ENCODE measurements at regions not wholly inside any gene's neighbourhood (a gene's known extent, or its start where the extent isn't known, plus 50 kb on each side); places are given as distances from the start of the nearest gene placed in this dataset.

GRCh38 chr9:81119591-81119990 lies 569.8 kb downstream of the TLE1 start:
- no peak overlapping the region for H3K4me3 Mint-ChIP-seq (ENCODE audit: unreplicated experiment)
- H3K36me3 Mint-ChIP-seq (ENCODE audit: low read depth): no peaks in the 10 kb centered on the region
- TF ChIP-seq CTCF (IDR thresholded peaks at IDR 0.05): no peak
- DNase-seq (ENCODE audit: low spot score): no peak
- H3K4me1 Mint-ChIP-seq (ENCODE audit: low read depth): peaks cover 4% of the 10 kb centered on the region
- no peak overlapping the region for H3K27ac Mint-ChIP-seq (ENCODE audit: unreplicated experiment)
- H3K9me3 Mint-ChIP-seq (ENCODE audit: low read depth): peaks cover 2% of the 10 kb centered on the region
- no peaks in the 10 kb centered on the region for H3K27me3 Mint-ChIP-seq (ENCODE audit: low read depth)

GRCh38 chr9:81118416-81118815 lies 570.9 kb downstream of the TLE1 start:
- H3K27me3 Mint-ChIP-seq (ENCODE audit: low read depth): no peaks in the 10 kb centered on the region
- H3K27ac Mint-ChIP-seq (ENCODE audit: unreplicated experiment): no peak overlapping the region

GRCh38 chr9:81116340-81117137 lies 572.8 kb downstream of the TLE1 start:
- TF ChIP-seq CTCF (IDR thresholded peaks at IDR 0.05): peak; percentile 16
- Mint-ChIP-seq H3K27ac (ENCODE audit: unreplicated experiment) (no peak overlapping the region), H3K9me3 (ENCODE audit: low read depth) (peaks cover under 1% of the 10 kb centered on the region), H3K36me3 (ENCODE audit: low read depth) (no peaks in the 10 kb centered on the region), H3K27me3 (ENCODE audit: low read depth) (no peaks in the 10 kb centered on the region), H3K4me3 (ENCODE audit: unreplicated experiment) (no peak overlapping the region), H3K4me1 (ENCODE audit: low read depth) (peaks cover 4% of the 10 kb centered on the region)
- no peak for DNase-seq (ENCODE audit: low spot score)

More at GRCh38 chr9:81118416-81118815, 570.9 kb downstream of the TLE1 start:
- peaks cover 4% of the 10 kb centered on the region for H3K4me1 Mint-ChIP-seq (ENCODE audit: low read depth)
- DNase-seq (ENCODE audit: low spot score): no peak
- TF ChIP-seq CTCF (IDR thresholded peaks at IDR 0.05): no peak
- H3K4me3 Mint-ChIP-seq (ENCODE audit: unreplicated experiment): no peak overlapping the region
- peaks cover 2% of the 10 kb centered on the region for H3K9me3 Mint-ChIP-seq (ENCODE audit: low read depth)
- no peaks in the 10 kb centered on the region for H3K36me3 Mint-ChIP-seq (ENCODE audit: low read depth)

- DNase-seq (ENCODE audit: low spot score): no peak
Measured at GRCh38 chr9:81113453-81114124, 575.8 kb downstream of the TLE1 start.

More at GRCh38 chr9:81113453-81114124, 575.8 kb downstream of the TLE1 start:
- Mint-ChIP-seq H3K27ac (ENCODE audit: unreplicated experiment) (no peak overlapping the region), H3K36me3 (ENCODE audit: low read depth) (no peaks in the 10 kb centered on the region), H3K9me3 (ENCODE audit: low read depth) (no peaks in the 10 kb centered on the region), H3K4me3 (ENCODE audit: unreplicated experiment) (no peak overlapping the region), H3K27me3 (ENCODE audit: low read depth) (no peaks in the 10 kb centered on the region), H3K4me1 (ENCODE audit: low read depth) (peaks cover 4% of the 10 kb centered on the region)
- no peak for TF ChIP-seq CTCF (IDR thresholded peaks at IDR 0.05)

All from chondrocyte (in vitro differentiated cells).